HepG2 (cell line): ENCODE measurements at regions not wholly inside any gene's neighbourhood (a gene's known extent, or its start where the extent isn't known, plus 50 kb on each side); places are given as distances from the start of the nearest gene placed in this dataset.

Experiments used
- ATAC-seq: fragments of 200-7000 bp; cut with Tn5 transposase; 3 replicates; pipeline ENCODE4 v1.9.1; 2020; ENCODE audit warnings: mild to moderate bottlenecking, moderate library complexity
- BruUV-seq: library from RNA; stranded (reverse); fragments of 400-500 nt; replicated peaks from 2 replicates; lab custom pipeline; 2021; lab: Mats Ljungman, UMichigan
- CTCF ChIA-PET: fragments of 300-600 bp; formaldehyde crosslinking; extraction: SDS; loops from one replicate; lab custom pipeline; 2021; ENCODE audit warnings: low total read pairs, inconsistent platforms, low intra/inter-chr PET ratio; lab: Yijun Ruan, JAX
- POLR2A ChIA-PET: fragments of 350-600 bp; sonication (Branson Sonifier 250); formaldehyde crosslinking; loops from one replicate; lab custom pipeline; 2020; ENCODE audit warnings: antibody characterized with exemption, inconsistent platforms; lab: Yijun Ruan, JAX
- DNase-seq: peaks from one replicate; pipeline ENCODE4 v3.0.0-alpha.2; 2015; ENCODE audit warnings: low spot score
- FAIRE-seq: peaks from 3 replicates; lab custom pipeline; 2011; peaks lifted over from hg19 to GRCh38; lab: Jason Lieb, UNC
- H2AFZ ChIP-seq: one replicate; pipeline ENCODE4 v1.6.1; 2011; ENCODE audit warnings: low read length, inconsistent platforms
- H3K27ac ChIP-seq: fragments of 300-600 bp; 3 replicates; pipeline ENCODE4 v1.8.0; 2011; ENCODE audit warnings: mixed run types, mild to moderate bottlenecking, mixed read lengths, low read length, inconsistent platforms; ENCODE audit not compliant: insufficient read depth; ENCODE audit errors: extremely low read length
- H3K27me3 ChIP-seq, 2 experiments: fragments of 200-600 bp in 1 of 2; 2 replicates in 1 of 2; 3 replicates in 1 of 2; pipeline versions ENCODE4 v1.6.0 to v1.8.0; 2011; ENCODE audit warnings: low read length in 2 of 2, mild to moderate bottlenecking in 2 of 2, moderate library complexity in 2 of 2, inconsistent platforms in 1 of 2; ENCODE audit not compliant: insufficient read depth in 2 of 2, control insufficient read depth in 1 of 2
- H3K36me3 ChIP-seq, 2 experiments: fragments of 200-600 bp in 1 of 2; replicated peaks in 1 of 2; 2 replicates in 1 of 2; 3 replicates in 1 of 2; pipeline versions ENCODE4 v1.5.1 to v1.8.0; 2011; ENCODE audit warnings: low read length in 2 of 2, inconsistent platforms in 1 of 2; ENCODE audit not compliant: insufficient read depth in 2 of 2, control insufficient read depth in 1 of 2
- H3K4me1 ChIP-seq: 2 replicates; pipeline ENCODE4 v1.5.1; 2012; ENCODE audit warnings: low read length, inconsistent platforms; ENCODE audit not compliant: insufficient read depth
- H3K4me2 ChIP-seq: 2 replicates; pipeline ENCODE4 v1.6.0; 2011; ENCODE audit warnings: low read depth, low read length, inconsistent platforms
- H3K4me3 ChIP-seq, 3 experiments: fragments of 200-600 bp in 1 of 3; sonication (generic), shearing (Covaris generic) in 1 of 3; replicated peaks in 1 of 3; 2 replicates each; pipeline ENCODE4 v1.5.1; 2011 to 2016; ENCODE audit warnings: low read length in 3 of 3, inconsistent platforms in 2 of 3, low read depth in 2 of 3, mild to moderate bottlenecking in 2 of 3, control low read depth in 1 of 3, mixed read lengths in 1 of 3; ENCODE audit not compliant: insufficient read depth in 1 of 3
- H3K79me2 ChIP-seq: one replicate; pipeline ENCODE4 v1.6.1; 2011; ENCODE audit warnings: low read length, inconsistent platforms; ENCODE audit not compliant: insufficient read depth
- H3K9ac ChIP-seq: 2 replicates; pipeline ENCODE4 v1.6.0; 2011; ENCODE audit warnings: mild to moderate bottlenecking, low read depth, low read length, inconsistent platforms; ENCODE audit not compliant: insufficient read depth
- H3K9me3 ChIP-seq: 2 replicates; pipeline ENCODE4 v1.5.1; 2012; ENCODE audit warnings: mild to moderate bottlenecking, low read length
- H4K20me1 ChIP-seq: 2 replicates; pipeline ENCODE4 v1.6.0; 2011; ENCODE audit warnings: inconsistent platforms, mild to moderate bottlenecking, low read length, moderate library complexity; ENCODE audit not compliant: insufficient read depth
- EHMT2 ChIP-seq: fragments of 200-600 bp; sonication (generic); IDR thresholded peaks from 2 replicates; pipeline ENCODE4 v1.7.0; 2017; ENCODE audit warnings: antibody characterized with exemption, low read depth, low read length, borderline replicate concordance
- NFIB ChIP-seq: sonication (generic); formaldehyde crosslinking; IDR thresholded peaks from 2 replicates; pipeline ENCODE4 v1.9.0; 2021; ENCODE audit warnings: missing genetic modification reagents, mild to moderate bottlenecking, borderline replicate concordance
- NR1H2 ChIP-seq: sonication (generic); formaldehyde crosslinking; IDR thresholded peaks from 2 replicates; pipeline ENCODE4 v1.8.1; 2022; ENCODE audit warnings: low read depth, missing genetic modification reagents, borderline replicate concordance
- TBX2 ChIP-seq: sonication (generic); formaldehyde crosslinking; IDR thresholded peaks from 2 replicates; pipeline ENCODE4 v1.5.0; 2020; ENCODE audit warnings: missing genetic modification reagents, mild to moderate bottlenecking, borderline replicate concordance
- ZFP36L1 ChIP-seq: sonication (generic); formaldehyde crosslinking; IDR thresholded peaks from 2 replicates; pipeline ENCODE4 v1.8.0; 2022; ENCODE audit warnings: mild to moderate bottlenecking, missing genetic modification reagents, moderate library complexity
- ZFYVE20 ChIP-seq: sonication (generic); formaldehyde crosslinking; IDR thresholded peaks from 2 replicates; pipeline ENCODE4 v1.8.0; 2023; ENCODE audit warnings: low read depth, mild to moderate bottlenecking, moderate library complexity, missing genetic modification reagents, borderline replicate concordance
- ZNF33A ChIP-seq: sonication (generic); formaldehyde crosslinking; IDR thresholded peaks from 2 replicates; pipeline ENCODE4 v1.5.1; 2020; ENCODE audit warnings: missing genetic modification reagents, mild to moderate bottlenecking, moderate library complexity, borderline replicate concordance
- ZNF772 ChIP-seq: sonication (generic); formaldehyde crosslinking; IDR thresholded peaks from 2 replicates; pipeline ENCODE4 v1.5.0; 2020; ENCODE audit warnings: mild to moderate bottlenecking, missing genetic modification reagents
- WGBS: methylation state at CpG from one replicate; pipeline ENCODE4 v1.1.6; 2017; ENCODE audit warnings: low lambda C conversion rate; 5-methylcytosine and 5-hydroxymethylcytosine counted together
- in situ Hi-C: cut with HindIII; loops from 2 replicates; pipeline ENCODE4 v1.10.0; 2017; ENCODE audit warnings: low pct_unique_long_range_greater_than_20kb; ENCODE audit not compliant: extremely low pct_ligation_motif_present
- intact Hi-C: fragments of 100-400 bp; cut with micrococcal nuclease; formaldehyde crosslinking; loops from one replicate; pipeline ENCODE4 v1.10.0; 2022; ENCODE audit not compliant: unreplicated experiment
- TF ChIP-seq, protein P1 (sequence below): sonication (generic); formaldehyde crosslinking; conservative IDR thresholded peaks from 2 replicates; pipeline ENCODE4 v1.4.0; 2020; ENCODE audit warnings: mild to moderate bottlenecking, missing genetic modification reagents, moderate library complexity
- TF ChIP-seq, protein P2 (sequence below): sonication (generic); formaldehyde crosslinking; conservative IDR thresholded peaks from 2 replicates; pipeline ENCODE4 v1.8.0; 2022; ENCODE audit warnings: missing genetic modification reagents
- TF ChIP-seq, protein P3 (sequence below): sonication (generic); formaldehyde crosslinking; IDR thresholded peaks from 2 replicates; pipeline ENCODE4 v1.8.0; 2022; ENCODE audit warnings: mild to moderate bottlenecking, missing genetic modification reagents; ENCODE audit not compliant: insufficient replicate concordance
- TF ChIP-seq, protein P4 (sequence below): sonication (generic); formaldehyde crosslinking; IDR thresholded peaks from 2 replicates; pipeline ENCODE4 v1.4.0; 2020; ENCODE audit warnings: missing genetic modification reagents, borderline replicate concordance

DNA sequence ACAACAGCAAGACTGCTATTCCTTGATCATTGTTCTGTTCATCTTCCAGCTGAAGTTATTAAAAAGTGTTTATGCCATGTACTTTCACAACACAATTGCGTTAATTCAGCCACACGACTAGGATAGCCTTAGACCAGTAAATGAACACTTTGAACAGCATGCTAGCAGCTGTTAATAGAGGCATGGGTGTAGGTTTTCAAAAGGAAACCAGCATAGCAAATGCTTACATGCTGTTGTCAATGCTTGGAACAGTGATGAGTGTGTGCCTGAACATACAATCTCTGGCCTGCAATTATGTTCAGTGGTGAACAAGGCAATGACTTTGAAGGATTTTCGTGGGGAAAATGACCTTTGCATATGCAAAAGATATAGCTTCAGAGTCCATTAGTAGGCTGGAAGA, 127.4 kb upstream of the RBM19 start:
- Histone ChIP-seq H3K4me3 (no peak overlapping the region), H4K20me1 (no peaks in the 10 kb centered on the region), H3K27me3 (no peaks in the 10 kb centered on the region), H3K36me3 (no peaks in the 10 kb centered on the region), H3K27ac (no peak overlapping the region), H3K4me1 (no peaks in the 10 kb centered on the region), H2AFZ (no peak overlapping the region), H3K9me3 (no peaks in the 10 kb centered on the region), H3K4me2 (no peak overlapping the region), H3K79me2 (no peaks in the 10 kb centered on the region), H3K9ac (no peak overlapping the region)
- 13% methylated on average over 3 of the region's 3 CpGs for WGBS
- no peak for DNase-seq
- FAIRE-seq = no peak
- BruUV-seq = no TSS peak
- in situ Hi-C loops = no loop called here
- ChIA-PET CTCF (no interaction called here), POLR2A (no interaction called here)
- no peak for ATAC-seq
- intact Hi-C loops = no loop called here
- no peak for TF ChIP-seq NFIB (CRISPR knock-in tag)
- TF ChIP-seq, protein P1, sequence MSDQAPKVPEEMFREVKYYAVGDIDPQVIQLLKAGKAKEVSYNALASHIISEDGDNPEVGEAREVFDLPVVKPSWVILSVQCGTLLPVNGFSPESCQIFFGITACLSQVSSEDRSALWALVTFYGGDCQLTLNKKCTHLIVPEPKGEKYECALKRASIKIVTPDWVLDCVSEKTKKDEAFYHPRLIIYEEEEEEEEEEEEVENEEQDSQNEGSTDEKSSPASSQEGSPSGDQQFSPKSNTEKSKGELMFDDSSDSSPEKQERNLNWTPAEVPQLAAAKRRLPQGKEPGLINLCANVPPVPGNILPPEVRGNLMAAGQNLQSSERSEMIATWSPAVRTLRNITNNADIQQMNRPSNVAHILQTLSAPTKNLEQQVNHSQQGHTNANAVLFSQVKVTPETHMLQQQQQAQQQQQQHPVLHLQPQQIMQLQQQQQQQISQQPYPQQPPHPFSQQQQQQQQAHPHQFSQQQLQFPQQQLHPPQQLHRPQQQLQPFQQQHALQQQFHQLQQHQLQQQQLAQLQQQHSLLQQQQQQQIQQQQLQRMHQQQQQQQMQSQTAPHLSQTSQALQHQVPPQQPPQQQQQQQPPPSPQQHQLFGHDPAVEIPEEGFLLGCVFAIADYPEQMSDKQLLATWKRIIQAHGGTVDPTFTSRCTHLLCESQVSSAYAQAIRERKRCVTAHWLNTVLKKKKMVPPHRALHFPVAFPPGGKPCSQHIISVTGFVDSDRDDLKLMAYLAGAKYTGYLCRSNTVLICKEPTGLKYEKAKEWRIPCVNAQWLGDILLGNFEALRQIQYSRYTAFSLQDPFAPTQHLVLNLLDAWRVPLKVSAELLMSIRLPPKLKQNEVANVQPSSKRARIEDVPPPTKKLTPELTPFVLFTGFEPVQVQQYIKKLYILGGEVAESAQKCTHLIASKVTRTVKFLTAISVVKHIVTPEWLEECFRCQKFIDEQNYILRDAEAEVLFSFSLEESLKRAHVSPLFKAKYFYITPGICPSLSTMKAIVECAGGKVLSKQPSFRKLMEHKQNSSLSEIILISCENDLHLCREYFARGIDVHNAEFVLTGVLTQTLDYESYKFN (CRISPR knock-in tag) = no peak
- no peak for TF ChIP-seq NR1H2 (CRISPR knock-in tag)
- TF ChIP-seq TBX2 = no peak
- TF ChIP-seq, protein P2, sequence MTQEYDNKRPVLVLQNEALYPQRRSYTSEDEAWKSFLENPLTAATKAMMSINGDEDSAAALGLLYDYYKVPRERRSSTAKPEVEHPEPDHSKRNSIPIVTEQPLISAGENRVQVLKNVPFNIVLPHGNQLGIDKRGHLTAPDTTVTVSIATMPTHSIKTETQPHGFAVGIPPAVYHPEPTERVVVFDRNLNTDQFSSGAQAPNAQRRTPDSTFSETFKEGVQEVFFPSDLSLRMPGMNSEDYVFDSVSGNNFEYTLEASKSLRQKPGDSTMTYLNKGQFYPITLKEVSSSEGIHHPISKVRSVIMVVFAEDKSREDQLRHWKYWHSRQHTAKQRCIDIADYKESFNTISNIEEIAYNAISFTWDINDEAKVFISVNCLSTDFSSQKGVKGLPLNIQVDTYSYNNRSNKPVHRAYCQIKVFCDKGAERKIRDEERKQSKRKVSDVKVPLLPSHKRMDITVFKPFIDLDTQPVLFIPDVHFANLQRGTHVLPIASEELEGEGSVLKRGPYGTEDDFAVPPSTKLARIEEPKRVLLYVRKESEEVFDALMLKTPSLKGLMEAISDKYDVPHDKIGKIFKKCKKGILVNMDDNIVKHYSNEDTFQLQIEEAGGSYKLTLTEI = no peak
- no peak for TF ChIP-seq ZNF772
- TF ChIP-seq, protein P3, sequence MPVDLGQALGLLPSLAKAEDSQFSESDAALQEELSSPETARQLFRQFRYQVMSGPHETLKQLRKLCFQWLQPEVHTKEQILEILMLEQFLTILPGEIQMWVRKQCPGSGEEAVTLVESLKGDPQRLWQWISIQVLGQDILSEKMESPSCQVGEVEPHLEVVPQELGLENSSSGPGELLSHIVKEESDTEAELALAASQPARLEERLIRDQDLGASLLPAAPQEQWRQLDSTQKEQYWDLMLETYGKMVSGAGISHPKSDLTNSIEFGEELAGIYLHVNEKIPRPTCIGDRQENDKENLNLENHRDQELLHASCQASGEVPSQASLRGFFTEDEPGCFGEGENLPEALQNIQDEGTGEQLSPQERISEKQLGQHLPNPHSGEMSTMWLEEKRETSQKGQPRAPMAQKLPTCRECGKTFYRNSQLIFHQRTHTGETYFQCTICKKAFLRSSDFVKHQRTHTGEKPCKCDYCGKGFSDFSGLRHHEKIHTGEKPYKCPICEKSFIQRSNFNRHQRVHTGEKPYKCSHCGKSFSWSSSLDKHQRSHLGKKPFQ (CRISPR knock-in tag) = no peak
- no peak for TF ChIP-seq ZNF33A (CRISPR knock-in tag)
- no peak for TF ChIP-seq ZFYVE20
- TF ChIP-seq EHMT2 = no peak
- TF ChIP-seq ZFP36L1 (CRISPR knock-in tag) = no peak
- TF ChIP-seq, protein P4, sequence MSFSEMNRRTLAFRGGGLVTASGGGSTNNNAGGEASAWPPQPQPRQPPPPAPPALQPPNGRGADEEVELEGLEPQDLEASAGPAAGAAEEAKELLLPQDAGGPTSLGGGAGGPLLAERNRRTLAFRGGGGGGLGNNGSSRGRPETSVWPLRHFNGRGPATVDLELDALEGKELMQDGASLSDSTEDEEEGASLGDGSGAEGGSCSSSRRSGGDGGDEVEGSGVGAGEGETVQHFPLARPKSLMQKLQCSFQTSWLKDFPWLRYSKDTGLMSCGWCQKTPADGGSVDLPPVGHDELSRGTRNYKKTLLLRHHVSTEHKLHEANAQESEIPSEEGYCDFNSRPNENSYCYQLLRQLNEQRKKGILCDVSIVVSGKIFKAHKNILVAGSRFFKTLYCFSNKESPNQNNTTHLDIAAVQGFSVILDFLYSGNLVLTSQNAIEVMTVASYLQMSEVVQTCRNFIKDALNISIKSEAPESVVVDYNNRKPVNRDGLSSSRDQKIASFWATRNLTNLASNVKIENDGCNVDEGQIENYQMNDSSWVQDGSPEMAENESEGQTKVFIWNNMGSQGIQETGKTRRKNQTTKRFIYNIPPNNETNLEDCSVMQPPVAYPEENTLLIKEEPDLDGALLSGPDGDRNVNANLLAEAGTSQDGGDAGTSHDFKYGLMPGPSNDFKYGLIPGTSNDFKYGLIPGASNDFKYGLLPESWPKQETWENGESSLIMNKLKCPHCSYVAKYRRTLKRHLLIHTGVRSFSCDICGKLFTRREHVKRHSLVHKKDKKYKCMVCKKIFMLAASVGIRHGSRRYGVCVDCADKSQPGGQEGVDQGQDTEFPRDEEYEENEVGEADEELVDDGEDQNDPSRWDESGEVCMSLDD (CRISPR knock-in tag) = no peak
